ENCODE measurements at regions not wholly inside any gene's neighbourhood (a gene's known extent, or its start where the extent isn't known, plus 50 kb on each side); places are given as distances from the start of the nearest gene placed in this dataset.

- POLR2A ChIA-PET: no interaction called here
- CTCF ChIA-PET: no interaction called here
Observed at GRCh38 chr12:67826946-67827720, 162.1 kb upstream of the IFNG-AS1 start.

- ChIA-PET CTCF (no interaction called here), POLR2A (interaction anchor here (1.1 kb wide), 1 partner anchor 10 kb away, joined by 3 read pairs; no protein-coding TSS in a partner anchor)
Observed at GRCh38 chr12:67827820-67828383, 161.3 kb upstream of the IFNG-AS1 start.

GRCh38 chr12:67829896-67830295 is 159.4 kb upstream of the IFNG-AS1 start:
- ChIA-PET CTCF (interaction anchor here (0.6 kb wide), 1 partner anchor 474 kb away, joined by 4 read pairs; no protein-coding TSS in a partner anchor), POLR2A (no interaction called here)

GRCh38 chr12:67832155-67832554 is 157.1 kb upstream of the IFNG-AS1 start:
- POLR2A ChIA-PET: no interaction called here
- CTCF ChIA-PET: interaction anchor here (1.4 kb wide), 1 partner anchor 111 kb away, joined by 3 read pairs; no protein-coding TSS in a partner anchor

- POLR2A ChIA-PET: no interaction called here
- CTCF ChIA-PET: no interaction called here
Observed at GRCh38 chr12:67833602-67834001, 155.6 kb upstream of the IFNG-AS1 start.

GRCh38 chr12:67837876-67838275 is 151.4 kb upstream of the IFNG-AS1 start:
- ChIA-PET CTCF (no interaction called here), POLR2A (no interaction called here)

GRCh38 chr12:67842124-67842523 is 147.1 kb upstream of the IFNG-AS1 start:
- ChIA-PET CTCF (no interaction called here), POLR2A (no interaction called here)

GRCh38 chr12:67843257-67843656 is 146.0 kb upstream of the IFNG-AS1 start:
- ChIA-PET POLR2A (no interaction called here), CTCF (no interaction called here)

- ChIA-PET CTCF (no interaction called here), POLR2A (no interaction called here)
Observed at GRCh38 chr12:67852701-67853100, 136.5 kb upstream of the IFNG-AS1 start.

GRCh38 chr12:67853204-67853603 is 136.0 kb upstream of the IFNG-AS1 start:
- POLR2A ChIA-PET: no interaction called here
- CTCF ChIA-PET: no interaction called here

- ChIA-PET POLR2A (no interaction called here), CTCF (no interaction called here)
Observed at GRCh38 chr12:67854351-67854750, 134.9 kb upstream of the IFNG-AS1 start.

GRCh38 chr12:67855103-67855502 is 134.1 kb upstream of the IFNG-AS1 start:
- ChIA-PET CTCF (no interaction called here), POLR2A (no interaction called here)

- POLR2A ChIA-PET: no interaction called here
- CTCF ChIA-PET: no interaction called here
Observed at GRCh38 chr12:67871231-67871630, 118.0 kb upstream of the IFNG-AS1 start.

GRCh38 chr12:67873355-67873754 is 115.9 kb upstream of the IFNG-AS1 start:
- CTCF ChIA-PET: no interaction called here
- POLR2A ChIA-PET: no interaction called here

- ChIA-PET CTCF (interaction anchor here (0.6 kb wide), 1 partner anchor 559 kb away, joined by 3 read pairs; no protein-coding TSS in a partner anchor), POLR2A (no interaction called here)
Observed at GRCh38 chr12:67876305-67876915, 112.8 kb upstream of the IFNG-AS1 start.

GRCh38 chr12:67877727-67878126 is 111.5 kb upstream of the IFNG-AS1 start:
- ChIA-PET POLR2A (no interaction called here), CTCF (no interaction called here)

- CTCF ChIA-PET: no interaction called here
Observed at GRCh38 chr12:67879937-67880336, 109.3 kb upstream of the IFNG-AS1 start.

GRCh38 chr12:67881565-67881964 is 107.7 kb upstream of the IFNG-AS1 start:
- CTCF ChIA-PET: no interaction called here

More at GRCh38 chr12:67879937-67880336, 109.3 kb upstream of the IFNG-AS1 start:
- POLR2A ChIA-PET: no interaction called here

GRCh38 chr12:67884596-67884995 is 104.7 kb upstream of the IFNG-AS1 start:
- ChIA-PET CTCF (no interaction called here), POLR2A (no interaction called here)

More at GRCh38 chr12:67881565-67881964, 107.7 kb upstream of the IFNG-AS1 start:
- POLR2A ChIA-PET: no interaction called here

- CTCF ChIA-PET: no interaction called here
Observed at GRCh38 chr12:67885375-67886169, 103.7 kb upstream of the IFNG-AS1 start.

GRCh38 chr12:67887065-67887464 is 102.2 kb upstream of the IFNG-AS1 start:
- ChIA-PET POLR2A (no interaction called here), CTCF (no interaction called here)

More at GRCh38 chr12:67885375-67886169, 103.7 kb upstream of the IFNG-AS1 start:
- POLR2A ChIA-PET: no interaction called here
